GM23338 (cell line): ENCODE measurements at regions not wholly inside any gene's neighbourhood (a gene's known extent, or its start where the extent isn't known, plus 50 kb on each side); places are given as distances from the start of the nearest gene placed in this dataset.

Source experiments
- CREB1 ChIP-seq: fragments of 250-450 bp; sonication (Bioruptor Pico); IDR thresholded peaks from 2 replicates; pipeline ENCODE4 v1.5.0; 2020; ENCODE audit warnings: low read depth, mild to moderate bottlenecking, moderate library complexity
- EZH2 ChIP-seq: fragments of 200-600 bp; sonication (generic); IDR thresholded peaks from one replicate; pipeline ENCODE4 v1.8.0; 2017; ENCODE audit warnings: antibody characterized with exemption, mild to moderate bottlenecking, low read depth; ENCODE audit not compliant: unreplicated experiment
- JUNB ChIP-seq: IDR thresholded peaks from one replicate; pipeline ENCODE4 v1.6.1; 2016; ENCODE audit warnings: antibody characterized with exemption; ENCODE audit not compliant: unreplicated experiment
- NANOG ChIP-seq: IDR thresholded peaks from 2 replicates; pipeline ENCODE4 v1.6.1; 2016; ENCODE audit warnings: antibody characterized with exemption, borderline replicate concordance
- POLR2AphosphoS5 ChIP-seq: IDR thresholded peaks from 2 replicates; pipeline ENCODE4 v1.6.1; 2016; ENCODE audit warnings: antibody characterized with exemption, low read depth
- STAT1 ChIP-seq: IDR thresholded peaks from one replicate; pipeline ENCODE4 v1.6.1; 2016; ENCODE audit warnings: antibody characterized with exemption; ENCODE audit not compliant: unreplicated experiment
- ZNF114 ChIP-seq: fragments of 250-450 bp; sonication (Bioruptor Pico); IDR thresholded peaks from 2 replicates; pipeline ENCODE4 v1.5.0; 2020; ENCODE audit warnings: mild to moderate bottlenecking, moderate library complexity
- ZNF331 ChIP-seq: fragments of 250-450 bp; sonication (Bioruptor Pico); IDR thresholded peaks from 2 replicates; pipeline ENCODE4 v1.5.0; 2020; ENCODE audit warnings: low read depth, mild to moderate bottlenecking, moderate library complexity
- TF ChIP-seq, protein P1 (sequence below): fragments of 250-450 bp; sonication (Bioruptor Pico); IDR thresholded peaks from 2 replicates; pipeline ENCODE4 v1.5.0; 2020; ENCODE audit warnings: mild to moderate bottlenecking, moderate library complexity
- TF ChIP-seq, protein P2 (sequence below): IDR thresholded peaks from one replicate; pipeline ENCODE4 v1.6.1; 2018; ENCODE audit warnings: antibody characterized with exemption; ENCODE audit not compliant: unreplicated experiment

DNA sequence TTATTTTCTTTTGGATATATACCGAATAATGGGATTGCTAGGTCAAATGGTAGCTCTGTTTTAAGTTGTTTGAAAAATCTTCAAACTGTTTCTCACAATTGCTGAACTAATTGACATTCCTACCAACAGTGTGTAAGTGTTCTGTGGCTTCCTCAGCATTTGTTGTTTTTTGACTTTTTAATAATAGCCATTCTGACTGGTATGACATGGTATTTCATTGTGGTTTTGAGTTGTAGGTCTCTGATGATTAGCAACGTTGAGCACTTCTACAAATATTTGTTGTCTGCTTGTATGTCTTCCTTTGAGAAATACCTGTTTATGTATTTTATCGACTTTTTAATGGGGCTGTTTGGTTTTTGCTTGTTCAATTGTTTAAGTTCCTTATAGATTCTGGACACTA, 680.1 kb upstream of the GRIA3 start (continued):
- TF ChIP-seq, protein P1, sequence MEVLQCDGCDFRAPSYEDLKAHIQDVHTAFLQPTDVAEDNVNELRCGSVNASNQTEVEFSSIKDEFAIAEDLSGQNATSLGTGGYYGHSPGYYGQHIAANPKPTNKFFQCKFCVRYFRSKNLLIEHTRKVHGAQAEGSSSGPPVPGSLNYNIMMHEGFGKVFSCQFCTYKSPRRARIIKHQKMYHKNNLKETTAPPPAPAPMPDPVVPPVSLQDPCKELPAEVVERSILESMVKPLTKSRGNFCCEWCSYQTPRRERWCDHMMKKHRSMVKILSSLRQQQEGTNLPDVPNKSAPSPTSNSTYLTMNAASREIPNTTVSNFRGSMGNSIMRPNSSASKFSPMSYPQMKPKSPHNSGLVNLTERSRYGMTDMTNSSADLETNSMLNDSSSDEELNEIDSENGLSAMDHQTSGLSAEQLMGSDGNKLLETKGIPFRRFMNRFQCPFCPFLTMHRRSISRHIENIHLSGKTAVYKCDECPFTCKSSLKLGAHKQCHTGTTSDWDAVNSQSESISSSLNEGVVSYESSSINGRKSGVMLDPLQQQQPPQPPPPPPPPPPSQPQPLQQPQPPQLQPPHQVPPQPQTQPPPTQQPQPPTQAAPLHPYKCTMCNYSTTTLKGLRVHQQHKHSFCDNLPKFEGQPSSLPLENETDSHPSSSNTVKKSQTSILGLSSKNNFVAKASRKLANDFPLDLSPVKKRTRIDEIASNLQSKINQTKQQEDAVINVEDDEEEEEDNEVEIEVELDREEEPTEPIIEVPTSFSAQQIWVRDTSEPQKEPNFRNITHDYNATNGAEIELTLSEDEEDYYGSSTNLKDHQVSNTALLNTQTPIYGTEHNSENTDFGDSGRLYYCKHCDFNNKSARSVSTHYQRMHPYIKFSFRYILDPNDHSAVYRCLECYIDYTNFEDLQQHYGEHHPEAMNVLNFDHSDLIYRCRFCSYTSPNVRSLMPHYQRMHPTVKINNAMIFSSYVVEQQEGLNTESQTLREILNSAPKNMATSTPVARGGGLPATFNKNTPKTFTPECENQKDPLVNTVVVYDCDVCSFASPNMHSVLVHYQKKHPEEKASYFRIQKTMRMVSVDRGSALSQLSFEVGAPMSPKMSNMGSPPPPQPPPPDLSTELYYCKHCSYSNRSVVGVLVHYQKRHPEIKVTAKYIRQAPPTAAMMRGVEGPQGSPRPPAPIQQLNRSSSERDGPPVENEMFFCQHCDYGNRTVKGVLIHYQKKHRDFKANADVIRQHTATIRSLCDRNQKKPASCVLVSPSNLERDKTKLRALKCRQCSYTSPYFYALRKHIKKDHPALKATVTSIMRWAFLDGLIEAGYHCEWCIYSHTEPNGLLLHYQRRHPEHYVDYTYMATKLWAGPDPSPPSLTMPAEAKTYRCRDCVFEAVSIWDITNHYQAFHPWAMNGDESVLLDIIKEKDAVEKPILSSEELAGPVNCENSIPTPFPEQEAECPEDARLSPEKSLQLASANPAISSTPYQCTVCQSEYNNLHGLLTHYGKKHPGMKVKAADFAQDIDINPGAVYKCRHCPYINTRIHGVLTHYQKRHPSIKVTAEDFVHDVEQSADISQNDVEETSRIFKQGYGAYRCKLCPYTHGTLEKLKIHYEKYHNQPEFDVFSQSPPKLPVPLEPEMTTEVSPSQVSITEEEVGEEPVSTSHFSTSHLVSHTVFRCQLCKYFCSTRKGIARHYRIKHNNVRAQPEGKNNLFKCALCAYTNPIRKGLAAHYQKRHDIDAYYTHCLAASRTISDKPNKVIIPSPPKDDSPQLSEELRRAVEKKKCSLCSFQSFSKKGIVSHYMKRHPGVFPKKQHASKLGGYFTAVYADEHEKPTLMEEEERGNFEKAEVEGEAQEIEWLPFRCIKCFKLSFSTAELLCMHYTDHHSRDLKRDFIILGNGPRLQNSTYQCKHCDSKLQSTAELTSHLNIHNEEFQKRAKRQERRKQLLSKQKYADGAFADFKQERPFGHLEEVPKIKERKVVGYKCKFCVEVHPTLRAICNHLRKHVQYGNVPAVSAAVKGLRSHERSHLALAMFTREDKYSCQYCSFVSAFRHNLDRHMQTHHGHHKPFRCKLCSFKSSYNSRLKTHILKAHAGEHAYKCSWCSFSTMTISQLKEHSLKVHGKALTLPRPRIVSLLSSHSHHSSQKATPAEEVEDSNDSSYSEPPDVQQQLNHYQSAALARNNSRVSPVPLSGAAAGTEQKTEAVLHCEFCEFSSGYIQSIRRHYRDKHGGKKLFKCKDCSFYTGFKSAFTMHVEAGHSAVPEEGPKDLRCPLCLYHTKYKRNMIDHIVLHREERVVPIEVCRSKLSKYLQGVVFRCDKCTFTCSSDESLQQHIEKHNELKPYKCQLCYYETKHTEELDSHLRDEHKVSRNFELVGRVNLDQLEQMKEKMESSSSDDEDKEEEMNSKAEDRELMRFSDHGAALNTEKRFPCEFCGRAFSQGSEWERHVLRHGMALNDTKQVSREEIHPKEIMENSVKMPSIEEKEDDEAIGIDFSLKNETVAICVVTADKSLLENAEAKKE (CRISPR knock-in tag): no peak
- TF ChIP-seq JUNB: no peak
- TF ChIP-seq ZNF331: no peak
- no peak for TF ChIP-seq CREB1
- TF ChIP-seq POLR2AphosphoS5: no peak
- TF ChIP-seq ZNF114 (CRISPR knock-in tag): no peak
- TF ChIP-seq NANOG: no peak
- no peak for TF ChIP-seq STAT1
- TF ChIP-seq, protein P2, sequence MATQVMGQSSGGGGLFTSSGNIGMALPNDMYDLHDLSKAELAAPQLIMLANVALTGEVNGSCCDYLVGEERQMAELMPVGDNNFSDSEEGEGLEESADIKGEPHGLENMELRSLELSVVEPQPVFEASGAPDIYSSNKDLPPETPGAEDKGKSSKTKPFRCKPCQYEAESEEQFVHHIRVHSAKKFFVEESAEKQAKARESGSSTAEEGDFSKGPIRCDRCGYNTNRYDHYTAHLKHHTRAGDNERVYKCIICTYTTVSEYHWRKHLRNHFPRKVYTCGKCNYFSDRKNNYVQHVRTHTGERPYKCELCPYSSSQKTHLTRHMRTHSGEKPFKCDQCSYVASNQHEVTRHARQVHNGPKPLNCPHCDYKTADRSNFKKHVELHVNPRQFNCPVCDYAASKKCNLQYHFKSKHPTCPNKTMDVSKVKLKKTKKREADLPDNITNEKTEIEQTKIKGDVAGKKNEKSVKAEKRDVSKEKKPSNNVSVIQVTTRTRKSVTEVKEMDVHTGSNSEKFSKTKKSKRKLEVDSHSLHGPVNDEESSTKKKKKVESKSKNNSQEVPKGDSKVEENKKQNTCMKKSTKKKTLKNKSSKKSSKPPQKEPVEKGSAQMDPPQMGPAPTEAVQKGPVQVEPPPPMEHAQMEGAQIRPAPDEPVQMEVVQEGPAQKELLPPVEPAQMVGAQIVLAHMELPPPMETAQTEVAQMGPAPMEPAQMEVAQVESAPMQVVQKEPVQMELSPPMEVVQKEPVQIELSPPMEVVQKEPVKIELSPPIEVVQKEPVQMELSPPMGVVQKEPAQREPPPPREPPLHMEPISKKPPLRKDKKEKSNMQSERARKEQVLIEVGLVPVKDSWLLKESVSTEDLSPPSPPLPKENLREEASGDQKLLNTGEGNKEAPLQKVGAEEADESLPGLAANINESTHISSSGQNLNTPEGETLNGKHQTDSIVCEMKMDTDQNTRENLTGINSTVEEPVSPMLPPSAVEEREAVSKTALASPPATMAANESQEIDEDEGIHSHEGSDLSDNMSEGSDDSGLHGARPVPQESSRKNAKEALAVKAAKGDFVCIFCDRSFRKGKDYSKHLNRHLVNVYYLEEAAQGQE: no peak
- TF ChIP-seq EZH2: no peak
